ENCODE measurements at regions not wholly inside any gene's neighbourhood (a gene's known extent, or its start where the extent isn't known, plus 50 kb on each side); places are given as distances from the start of the nearest gene placed in this dataset.

GRCh38 chr6:74966712-74967111, 239.1 kb downstream of the COL12A1 start:
- no peak for TF ChIP-seq POLR2AphosphoS5 (IDR thresholded peaks at IDR 0.05)
- no peak for TF ChIP-seq CTCF (IDR thresholded peaks at IDR 0.05)
